ENCODE measurements at regions not wholly inside any gene's neighbourhood (a gene's known extent, or its start where the extent isn't known, plus 50 kb on each side); places are given as distances from the start of the nearest gene placed in this dataset.

DNA sequence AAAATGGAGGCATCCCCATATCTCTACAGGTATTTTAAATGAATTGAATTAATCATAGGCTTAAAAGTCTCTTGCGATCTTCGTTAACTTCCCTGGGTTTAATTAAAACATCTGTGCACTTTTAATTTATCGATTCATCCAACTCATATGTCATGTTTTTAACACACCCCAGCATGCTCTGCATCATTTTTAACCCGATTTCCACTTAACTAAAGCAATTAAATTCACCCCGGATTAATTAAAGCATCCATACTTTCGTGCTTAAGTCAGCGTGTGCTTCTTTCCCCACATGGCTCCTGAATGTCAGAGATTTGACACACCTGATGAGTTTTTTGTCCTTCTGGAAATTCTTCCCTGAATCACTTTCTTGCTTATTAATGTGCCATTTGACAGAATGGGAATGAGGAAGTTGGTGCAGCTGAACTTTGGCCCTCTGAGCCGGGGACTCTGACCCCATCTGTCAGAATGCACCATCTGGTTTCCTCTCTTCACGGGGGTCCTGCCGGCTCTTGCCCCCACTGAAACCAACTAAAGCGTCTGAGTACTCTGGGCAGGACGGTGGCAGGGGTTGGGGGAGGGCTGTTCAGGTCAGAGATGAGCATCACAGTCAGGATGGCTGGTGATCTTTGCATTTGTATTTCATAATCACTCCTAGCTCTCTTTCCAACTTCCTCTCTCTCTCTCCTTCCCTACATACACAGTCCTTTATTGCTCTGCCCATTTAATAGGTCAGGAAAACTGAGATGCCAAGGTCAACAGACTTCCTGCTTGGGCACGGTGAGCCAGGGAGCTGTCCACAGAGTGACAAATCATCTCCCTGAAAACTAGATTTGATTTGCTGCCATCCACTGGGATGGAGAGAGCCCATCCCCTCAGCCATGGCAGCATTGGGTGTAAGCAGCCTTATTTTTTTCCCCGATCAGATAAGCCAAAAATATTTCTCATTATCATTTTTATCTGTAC lies 180.3 kb upstream of the WWC1 start:
- no peak for TF ChIP-seq EZH2phosphoT487 (IDR thresholded peaks at IDR 0.05; ENCODE audit: insufficient read depth, low read depth)
- no peak for TF ChIP-seq EZH2 (IDR thresholded peaks at IDR 0.05; ENCODE audit: insufficient read depth, poor library complexity, severe bottlenecking)
